Left renal cortex interstitium (tissue), 4 donors: ENCODE measurements at regions not wholly inside any gene's neighbourhood (a gene's known extent, or its start where the extent isn't known, plus 50 kb on each side); places are given as distances from the start of the nearest gene placed in this dataset.
A peak's percentile ranks its signal among the peaks of the same experiment; 100 is the strongest.

Source experiments
- DNase-seq, 4 donors: peaks; one replicate each; pipeline ENCODE4 v3.0.0-alpha.2; 2013; ENCODE audit warnings: low read depth in 4 of 4, low spot score in 2 of 4, missing footprints in 1 of 4

DNA sequence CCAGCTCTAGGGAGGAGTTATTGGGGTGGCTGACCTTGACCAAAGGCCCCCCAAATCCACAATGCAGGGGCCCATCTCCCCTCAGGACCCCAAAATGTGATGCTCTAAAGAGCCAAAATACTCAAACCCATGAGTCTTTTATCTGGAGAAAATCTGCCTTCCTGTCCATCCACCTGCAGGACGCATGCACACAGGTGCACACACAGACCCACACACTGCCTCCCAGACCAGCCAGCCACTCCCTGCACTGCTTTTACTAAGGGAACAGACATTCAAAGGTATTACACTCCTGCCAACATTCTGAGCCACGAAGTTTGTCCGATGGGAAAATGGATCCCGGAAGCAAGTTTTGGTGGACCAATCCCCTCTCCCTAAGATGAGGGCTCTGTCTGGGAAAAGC is 76.1 kb upstream of the CDH5 start:
- DNase-seq, result no peak

DNA sequence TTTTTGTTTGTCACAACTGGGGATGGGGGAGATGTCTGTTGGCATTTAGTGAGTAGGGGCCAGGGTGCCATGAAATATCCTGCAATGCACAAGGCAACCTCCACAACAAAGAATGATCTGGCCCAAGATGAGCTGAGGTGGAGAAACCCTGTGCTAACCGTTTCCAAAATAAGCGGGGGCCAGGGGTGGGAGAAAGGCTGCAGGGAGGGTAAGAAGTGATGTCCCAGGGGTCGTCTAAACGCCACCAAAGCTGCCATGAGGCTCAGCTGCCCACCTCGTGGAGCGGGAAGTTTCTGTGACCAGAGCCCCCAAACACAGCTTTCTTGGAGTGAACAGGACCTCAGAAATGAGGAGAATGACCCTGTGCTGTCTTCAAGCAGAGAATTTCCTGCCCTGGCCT is 76.5 kb upstream of the CDH5 start:
- no peak for DNase-seq

DNA sequence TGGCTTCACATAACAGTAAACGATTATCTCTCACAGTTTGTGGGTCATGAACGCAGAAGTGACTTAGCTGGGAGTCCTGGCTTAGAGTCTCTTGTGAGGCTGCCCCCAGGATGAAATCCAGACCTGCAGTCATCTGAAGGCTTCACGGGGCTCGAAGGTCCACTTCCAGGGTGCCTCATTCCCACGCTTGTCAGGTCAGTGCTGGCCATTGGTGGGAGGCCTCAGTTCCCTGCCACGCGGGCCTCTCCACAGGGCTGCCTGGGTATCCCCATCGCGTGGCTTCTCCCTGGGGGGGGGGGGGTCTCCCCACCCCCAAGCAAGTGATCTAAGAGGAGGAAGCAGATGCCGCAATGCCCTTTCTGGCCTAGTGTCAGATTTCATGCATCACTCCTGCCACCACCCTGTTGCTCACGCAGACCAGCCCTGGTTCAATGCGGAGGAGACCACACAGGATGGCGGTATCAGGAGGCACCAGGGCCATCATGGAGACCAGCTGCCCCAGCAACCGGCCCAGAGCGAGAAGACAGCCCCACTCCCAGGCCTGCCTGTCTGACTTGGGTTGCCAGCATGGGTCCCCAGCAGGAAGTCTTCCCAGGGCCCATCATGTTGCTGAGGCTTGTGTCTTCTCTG is 77.3 kb upstream of the CDH5 start:
- no peak for DNase-seq

DNA sequence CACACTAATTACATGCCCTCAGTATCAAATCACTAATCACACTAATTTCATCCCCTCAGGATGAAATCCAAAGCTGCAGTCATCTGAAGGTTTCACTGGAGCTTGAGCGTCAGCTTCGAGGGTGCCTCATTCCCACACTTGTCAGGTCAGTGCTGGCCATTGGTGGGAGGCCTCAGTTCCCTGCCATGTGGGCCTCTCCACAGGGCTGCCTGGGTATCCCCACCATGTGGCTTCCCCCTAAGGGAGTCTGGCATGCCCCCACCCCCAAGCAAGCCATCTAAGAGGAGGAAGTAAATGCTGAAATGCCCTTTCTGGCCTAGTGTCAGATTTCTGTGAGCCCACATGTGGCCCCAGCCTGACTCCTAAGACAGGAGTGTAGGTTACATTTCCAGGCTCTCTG is 78.6 kb upstream of the CDH5 start:
- DNase-seq, result no peak

DNA sequence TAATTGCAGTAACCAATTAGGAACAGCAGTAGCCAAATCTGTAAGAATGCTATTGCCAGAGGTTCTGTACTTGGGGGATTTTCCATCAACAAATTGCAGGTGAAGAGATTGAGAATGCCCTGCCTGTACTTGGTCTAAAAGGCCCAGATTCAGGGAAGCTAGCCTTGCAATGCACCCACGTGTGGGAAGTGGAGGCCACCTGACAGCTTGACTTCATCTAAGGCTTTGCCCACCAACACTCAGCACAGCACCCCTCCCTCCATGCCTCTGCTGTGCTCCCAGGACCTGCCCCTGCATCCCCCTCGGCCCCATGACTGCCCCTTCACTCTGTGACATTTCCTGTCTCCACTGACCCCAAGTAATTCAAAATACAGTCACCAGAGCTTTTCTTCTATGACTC is 79.1 kb upstream of the CDH5 start:
- DNase-seq, result no peak

DNA sequence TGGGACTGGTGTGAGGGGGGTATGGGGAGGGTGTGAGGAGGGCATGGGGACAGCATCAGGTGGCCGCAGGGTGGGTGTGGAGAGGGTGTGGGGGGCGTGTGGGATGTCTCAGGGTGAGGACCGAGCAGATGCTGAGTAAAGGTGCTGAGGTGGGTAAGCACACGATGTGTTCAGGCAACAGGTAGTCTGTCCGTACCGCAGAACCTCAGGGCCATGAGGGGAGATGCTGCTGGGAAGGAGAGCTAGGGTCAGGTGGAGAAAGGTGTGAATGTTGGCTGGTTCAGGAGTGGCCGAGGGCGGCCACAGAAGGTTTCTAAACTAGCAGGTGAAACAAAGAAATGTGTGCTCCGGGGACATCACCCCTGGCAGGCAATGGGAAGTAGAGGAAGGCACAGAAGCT is 80.0 kb upstream of the CDH5 start:
- no peak for DNase-seq

DNA sequence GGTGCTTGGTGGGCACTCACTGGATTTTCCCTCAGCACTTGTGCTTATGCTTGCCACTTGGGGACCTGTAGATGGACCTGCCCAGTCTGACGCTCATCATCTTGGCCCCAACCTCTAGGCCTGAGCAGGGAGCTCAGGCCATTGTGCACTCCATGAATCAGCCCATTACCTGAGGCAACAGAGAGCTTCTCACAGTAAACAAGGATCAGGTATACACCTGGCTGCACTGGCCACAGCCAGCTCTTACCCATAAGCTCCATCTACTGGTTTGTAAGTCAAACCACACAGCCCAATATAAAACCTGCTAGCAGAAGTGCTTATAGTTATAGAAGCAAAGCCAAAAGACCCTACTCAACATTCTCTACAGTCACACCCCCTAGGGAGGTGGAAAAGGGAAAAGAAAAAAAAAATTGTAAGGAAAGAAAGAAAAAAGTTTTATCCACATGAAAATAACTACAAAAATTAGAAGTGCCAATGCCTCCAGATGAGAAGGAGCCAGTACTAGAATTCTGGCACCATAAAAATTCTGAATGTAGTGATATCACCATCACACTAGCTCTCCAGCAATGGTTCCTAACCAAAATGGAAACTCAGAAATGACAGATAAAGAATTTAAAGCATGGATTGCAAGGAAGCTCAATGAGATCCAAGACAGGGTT is 87.8 kb upstream of the CDH5 start:
- DNase-seq, result no peak

DNA sequence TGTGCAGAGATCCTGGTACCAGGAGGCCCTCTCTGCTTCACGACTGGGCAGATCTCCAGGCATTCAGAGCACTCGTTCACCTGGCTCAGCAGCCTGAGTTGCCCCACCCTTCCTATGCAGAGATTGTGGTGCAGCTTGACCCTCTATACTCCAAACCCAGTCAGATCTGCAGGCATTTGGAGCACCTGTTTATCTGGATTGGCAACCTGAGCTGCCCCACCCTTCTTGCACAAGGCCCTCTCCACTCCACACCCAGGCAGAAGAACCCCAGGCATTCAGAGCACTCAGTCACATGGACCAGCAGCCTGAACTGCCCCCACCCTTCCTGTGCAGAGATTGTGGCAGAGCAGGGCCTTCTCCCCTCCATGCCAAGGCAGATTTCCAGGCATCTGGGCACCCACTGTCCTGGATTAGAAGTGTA is 88.4 kb upstream of the CDH5 start:
- DNase-seq, result no peak

DNA sequence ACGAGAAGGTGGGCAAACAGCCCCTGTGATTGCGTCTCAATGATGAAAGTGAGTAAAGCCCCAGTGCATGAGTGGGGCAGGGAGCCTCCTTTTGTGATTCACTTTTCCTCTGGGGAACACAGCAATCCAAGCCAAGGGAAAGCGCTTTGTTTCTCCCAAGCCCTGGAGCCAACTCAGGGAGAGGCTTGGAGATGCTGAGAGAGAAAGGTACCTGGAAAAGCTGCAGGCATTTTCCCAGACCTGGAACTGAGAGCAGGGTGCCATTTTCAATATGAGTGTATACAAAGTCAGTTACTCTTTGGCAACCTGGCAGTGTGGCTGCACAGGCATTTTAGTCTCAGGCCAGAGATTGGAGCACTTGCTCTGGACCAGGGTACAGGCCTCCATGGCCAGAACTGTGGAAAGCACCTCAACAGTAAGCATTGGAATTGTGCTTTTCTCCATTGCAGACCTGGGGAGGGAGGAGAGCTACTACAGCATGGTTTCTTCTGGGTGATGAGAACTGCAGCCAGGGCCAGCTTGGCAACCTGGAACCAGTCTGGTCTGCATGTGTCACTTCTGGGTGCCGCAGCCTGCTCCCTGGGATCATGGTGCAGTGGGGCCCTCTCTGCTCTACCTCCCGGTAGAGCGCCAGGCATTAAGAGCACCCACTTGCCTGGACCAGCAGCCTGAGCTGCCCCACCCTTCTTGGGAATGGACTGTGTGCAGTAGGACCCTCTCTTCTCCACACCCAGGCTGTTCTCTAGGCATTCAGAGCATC is 89.0 kb upstream of the CDH5 start:
- DNase-seq, result no peak

DNA sequence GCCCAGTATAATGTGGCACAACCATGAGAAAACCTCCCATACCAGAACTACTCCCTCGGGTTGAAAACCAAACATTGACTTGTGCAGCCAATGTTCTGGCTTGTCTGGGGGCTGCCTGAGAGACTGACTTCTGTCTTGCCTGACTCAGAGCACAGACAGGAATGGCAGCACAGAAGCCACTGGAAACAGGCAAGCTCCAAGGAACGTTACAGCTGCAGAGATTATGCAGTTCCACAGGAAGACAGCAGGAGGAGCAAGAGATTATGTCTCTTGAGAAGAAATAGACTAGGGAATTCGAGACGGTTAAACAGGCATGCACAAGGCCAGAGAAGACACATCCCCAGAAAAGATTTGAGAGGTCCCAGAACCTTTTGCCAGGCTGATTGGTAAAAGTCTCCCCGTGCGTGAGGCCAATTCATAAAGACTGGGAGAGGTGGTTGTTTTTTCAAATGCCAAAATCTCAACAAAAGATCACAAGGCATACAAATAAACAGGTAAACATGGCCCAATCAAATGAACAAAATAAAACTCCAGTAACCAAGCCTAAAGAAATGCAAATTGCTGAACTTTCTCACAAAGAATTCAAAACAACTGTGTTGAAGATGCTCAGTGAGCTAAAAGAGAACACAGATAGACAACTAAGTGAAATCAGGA is 90.6 kb upstream of the CDH5 start:
- no peak for DNase-seq

DNA sequence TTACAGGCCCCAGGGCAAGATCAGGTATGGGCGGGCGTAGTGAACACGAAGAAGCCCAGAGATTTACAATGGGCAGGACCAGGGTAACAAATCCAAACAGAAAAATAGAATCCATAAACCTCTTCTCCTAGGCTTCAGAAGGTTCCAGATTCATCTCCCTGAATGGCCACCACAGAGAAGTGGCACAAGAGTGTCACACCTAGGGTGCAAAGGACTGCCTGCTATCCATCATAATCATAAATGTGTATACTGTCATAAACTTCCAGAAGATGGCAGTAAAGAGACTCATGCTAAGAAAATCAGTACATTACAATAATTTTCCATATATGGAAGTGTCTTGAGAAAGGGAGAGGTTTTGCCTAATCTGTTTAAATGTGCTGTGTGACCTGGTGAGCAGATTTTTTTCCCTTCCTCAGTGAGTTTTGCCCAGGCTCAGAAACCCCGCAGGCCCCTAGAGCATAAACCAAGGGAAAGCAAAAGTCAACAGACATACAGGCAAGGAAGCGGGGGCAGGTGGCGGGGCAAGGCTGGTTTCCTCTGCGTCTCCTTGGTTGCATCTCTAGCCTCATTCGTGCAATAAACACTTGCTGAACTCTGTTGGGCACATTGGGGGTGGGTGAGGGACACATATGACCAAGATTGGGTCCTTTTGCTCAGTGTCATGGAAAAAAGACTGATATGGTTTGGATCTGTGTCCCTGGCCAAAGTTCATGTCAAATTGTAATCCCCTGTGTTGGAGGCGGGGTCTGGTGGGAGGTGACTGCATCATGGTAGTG is 92.0 kb upstream of the CDH5 start:
- no peak for DNase-seq

DNA sequence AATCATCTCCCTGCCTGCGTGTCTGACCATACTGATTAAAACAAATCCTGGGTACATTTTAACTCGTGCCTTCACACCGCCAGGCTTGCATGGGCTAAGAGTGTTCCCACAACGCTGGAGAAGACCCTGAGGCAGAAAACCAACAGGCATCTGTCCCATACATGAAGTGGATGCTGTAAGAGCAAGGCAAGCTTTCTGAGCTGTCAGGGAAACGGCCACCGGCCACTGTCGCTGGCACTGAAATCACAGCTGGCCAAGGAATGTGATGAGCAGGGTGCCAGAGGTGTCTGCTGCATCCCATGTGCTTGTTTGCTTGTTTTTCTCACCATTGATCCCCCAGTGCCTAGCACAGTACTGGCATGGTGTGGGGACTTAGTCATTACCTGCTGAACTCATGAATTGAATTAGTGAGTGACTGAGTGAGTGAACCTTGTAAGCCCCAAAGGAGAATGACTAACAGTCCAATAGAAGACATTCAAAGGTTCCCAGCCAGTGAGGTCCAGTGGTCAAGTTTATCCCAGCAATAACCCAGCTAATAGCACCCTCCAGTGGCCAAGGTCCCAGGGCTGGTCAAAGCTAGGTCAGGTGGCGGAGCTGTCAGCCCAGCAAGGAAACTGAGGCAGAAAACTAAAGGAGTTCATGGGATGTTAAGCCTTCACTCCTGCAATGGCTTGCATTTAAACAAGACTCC is 92.7 kb upstream of the CDH5 start:
- no peak for DNase-seq

DNA sequence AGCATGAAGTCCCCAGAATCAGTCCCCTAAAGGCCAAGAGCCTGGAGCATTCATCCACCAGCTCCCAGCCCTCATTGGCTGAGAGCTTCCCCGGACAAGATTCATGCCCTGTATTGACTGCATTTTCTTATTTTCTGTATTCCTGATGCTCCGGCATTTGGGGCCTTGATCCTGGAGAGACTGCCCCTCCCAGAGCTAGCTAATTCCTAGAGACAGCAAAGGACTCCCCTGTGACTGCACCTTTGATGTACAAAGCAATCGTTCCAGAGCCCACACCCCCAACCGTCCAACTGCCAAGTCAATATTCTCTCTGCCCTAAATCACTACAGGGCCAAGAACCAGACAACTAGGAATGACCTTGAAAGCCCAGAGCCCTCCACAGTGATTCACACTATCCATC is 93.4 kb upstream of the CDH5 start:
- no peak for DNase-seq

DNA sequence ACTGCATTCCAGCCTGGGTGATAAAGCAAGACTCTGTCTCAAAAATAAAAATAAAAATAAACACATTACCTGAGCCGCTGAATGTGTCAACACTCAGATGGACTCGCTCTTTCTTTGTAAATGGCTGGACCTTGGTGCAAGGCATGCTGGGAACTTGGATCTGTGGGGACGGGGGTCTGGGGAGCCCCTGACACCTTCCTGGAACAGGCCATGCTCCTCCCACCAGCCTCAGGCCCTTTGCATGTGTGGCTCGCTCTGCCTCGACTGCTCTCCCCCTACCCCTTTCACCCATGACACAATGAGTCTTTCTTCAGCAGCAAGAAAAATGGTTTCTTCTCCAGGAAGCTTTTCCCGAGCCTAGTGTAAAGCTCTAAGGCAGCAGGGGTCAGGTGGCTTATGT is 94.0 kb upstream of the CDH5 start:
- no peak for DNase-seq

DNA sequence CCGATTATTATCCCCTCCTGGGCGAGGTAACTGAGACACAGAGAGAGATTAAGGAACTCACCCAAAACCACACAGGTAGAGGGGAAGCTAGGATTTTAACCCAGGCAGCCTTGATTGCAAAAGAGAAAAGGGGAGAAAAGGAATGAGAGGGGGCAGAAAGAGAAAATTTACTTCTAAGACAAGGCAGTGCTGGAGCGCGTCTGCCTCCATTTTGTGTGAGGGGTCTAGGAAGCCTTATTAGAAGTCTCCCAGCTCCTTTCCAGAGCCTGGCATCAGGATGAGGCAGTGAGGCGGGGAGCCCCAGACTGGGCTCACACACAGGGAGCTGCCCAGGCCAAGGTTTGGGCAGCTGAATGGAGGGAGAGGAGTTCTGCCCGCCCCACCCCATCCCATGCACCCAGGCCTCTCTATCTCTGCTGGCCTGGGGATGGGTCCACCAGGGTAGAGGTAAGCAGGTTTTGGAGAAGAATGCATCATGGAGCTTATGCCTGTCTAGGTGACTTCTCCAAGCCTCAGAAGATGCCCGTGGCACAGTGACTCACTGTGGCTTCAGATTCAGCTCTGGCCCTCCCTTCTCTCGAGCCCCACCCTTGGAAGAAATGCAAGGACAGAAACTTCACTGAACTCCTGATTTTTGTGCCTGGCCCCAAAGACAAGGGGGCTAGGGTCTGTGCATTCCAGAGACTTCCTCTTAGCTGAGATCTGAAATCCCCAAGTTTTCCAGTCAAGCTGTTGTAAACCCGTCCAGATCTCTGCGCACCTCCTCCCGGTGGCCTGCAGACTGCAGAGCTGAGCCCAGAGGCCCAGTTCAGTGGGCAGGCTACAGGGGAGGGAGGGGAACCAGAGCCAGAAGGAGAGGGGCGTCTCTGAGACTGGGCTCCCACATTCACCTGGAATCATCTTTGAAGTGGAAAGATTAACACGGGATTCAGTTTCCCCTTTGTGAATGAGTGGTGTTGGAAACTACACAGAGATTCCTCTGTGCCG is 95.1 kb upstream of the CDH5 start:
- DNase-seq, result no peak

DNA sequence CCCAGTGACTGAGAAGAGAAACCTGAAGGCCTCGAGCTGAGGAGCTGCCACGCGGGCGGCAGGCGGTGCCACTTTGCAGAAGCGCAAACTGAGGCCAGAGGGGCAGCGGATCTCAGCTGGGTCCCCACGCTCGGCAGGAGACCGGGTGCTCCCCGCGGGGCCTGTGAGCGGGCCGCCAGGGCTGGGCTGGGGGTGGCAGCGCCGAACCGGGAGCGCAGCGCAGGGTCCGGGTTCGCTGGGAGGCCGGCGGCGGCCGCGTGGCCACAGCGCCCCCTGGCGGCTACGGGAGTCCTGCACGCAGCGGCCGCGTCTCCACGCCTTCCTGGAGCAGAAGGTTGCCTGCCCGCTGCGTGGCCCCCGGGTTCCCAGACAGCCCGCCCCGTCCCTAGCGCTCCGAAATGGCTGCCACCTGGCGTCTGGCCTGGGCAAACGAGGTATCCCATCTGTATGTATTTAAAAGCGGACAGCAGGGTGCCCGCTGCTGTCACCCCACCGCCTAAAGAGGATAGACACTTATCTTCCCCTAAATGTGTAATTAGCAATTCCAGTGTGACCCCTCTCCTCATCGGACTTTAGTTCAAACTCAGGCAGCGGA is 96.1 kb upstream of the CDH5 start:
- DNase-seq, result peak in 2 of 4 donors; percentile 57 to 70

DNA sequence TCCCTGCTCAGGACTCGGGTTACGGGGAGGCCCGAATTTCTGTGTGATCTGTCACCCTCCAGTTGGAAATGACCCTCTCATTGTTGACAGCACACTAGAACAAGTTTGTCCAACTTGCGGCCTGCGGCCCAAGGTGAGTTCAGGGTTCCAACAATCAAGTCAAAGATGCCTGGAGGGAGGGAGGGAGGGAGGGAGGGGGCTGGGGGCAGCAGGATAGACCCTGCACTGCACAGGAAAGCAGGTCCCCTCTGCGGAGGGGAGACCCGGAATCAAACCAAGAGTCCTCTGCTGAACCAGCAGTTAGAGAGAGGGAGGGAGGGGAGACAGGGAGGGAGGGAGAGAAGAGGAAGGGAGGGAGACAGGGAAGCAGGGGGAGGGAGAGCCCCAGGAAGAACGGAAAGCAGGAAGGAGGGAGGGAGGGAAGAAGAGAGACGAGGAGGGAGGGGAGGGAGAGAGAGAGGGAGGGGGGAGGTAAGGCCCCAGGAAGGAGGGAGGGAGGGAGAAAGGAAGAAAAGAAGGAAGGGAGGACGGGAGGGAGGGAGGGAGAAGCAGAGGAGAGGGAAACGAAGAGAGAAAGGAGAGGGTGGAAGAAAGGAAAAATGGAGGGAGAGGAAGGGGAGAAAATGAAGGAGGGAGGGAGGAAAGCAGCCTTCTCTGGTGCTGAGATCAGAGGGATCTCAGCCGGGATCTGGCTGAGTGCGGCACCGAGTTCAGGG is 96.7 kb upstream of the CDH5 start:
- no peak for DNase-seq
